PC-3 (cell line): ENCODE measurements at regions not wholly inside any gene's neighbourhood (a gene's known extent, or its start where the extent isn't known, plus 50 kb on each side); places are given as distances from the start of the nearest gene placed in this dataset.

Source experiments
- ATAC-seq: fragments of 200-7000 bp; cut with Tn5 transposase; 2 replicates; pipeline ENCODE4 v1.9.1; 2020; ENCODE audit warnings: mild to moderate bottlenecking, moderate library complexity
- BruUV-seq: library from RNA; stranded (reverse); fragments of 400-500 nt; replicated peaks from 2 replicates; lab custom pipeline; 2021; lab: Mats Ljungman, UMichigan
- CTCF ChIA-PET: fragments of 300-600 bp; sonication (Branson Sonifier 250); formaldehyde crosslinking; loops from one replicate; lab custom pipeline; 2022; ENCODE audit warnings: antibody characterized with exemption; lab: Charles Lee
- POLR2A ChIA-PET: fragments of 300-600 bp; sonication (Branson Sonifier 250); formaldehyde crosslinking; loops from one replicate; lab custom pipeline; 2022; ENCODE audit warnings: antibody characterized with exemption; ENCODE audit not compliant: unreplicated experiment; lab: Charles Lee
- DNase-seq: peaks from one replicate; pipeline ENCODE4 v3.0.0-alpha.2; 2015
- H2AFZ ChIP-seq: fragments of 300-600 bp; sonication (generic); 2 replicates; pipeline ENCODE4 v1.6.0; 2016; ENCODE audit warnings: antibody characterized with exemption, low read length
- H3F3A ChIP-seq: fragments of 300-600 bp; sonication (generic); one replicate; pipeline ENCODE4 v1.6.0; 2017; ENCODE audit warnings: antibody characterized with exemption, low read length, control low read depth, mild to moderate bottlenecking; ENCODE audit not compliant: unreplicated experiment
- H3K27ac ChIP-seq: fragments of 300-600 bp; sonication (generic); 2 replicates; pipeline ENCODE4 v1.5.1; 2016; ENCODE audit warnings: mild to moderate bottlenecking, low read length
- H3K27me3 ChIP-seq: fragments of 300-600 bp; sonication (generic); 2 replicates; pipeline ENCODE4 v1.6.1; 2016; ENCODE audit warnings: low read length, mixed read lengths
- H3K36me3 ChIP-seq: fragments of 300-600 bp; sonication (generic); 2 replicates; pipeline ENCODE4 v1.6.1; 2016; ENCODE audit warnings: low read depth, mixed run types, low read length, mixed read lengths
- H3K4me1 ChIP-seq: fragments of 300-600 bp; sonication (generic); 2 replicates; pipeline ENCODE4 v1.5.1; 2016; ENCODE audit warnings: low read length; ENCODE audit not compliant: insufficient read depth
- H3K4me2 ChIP-seq: fragments of 300-600 bp; sonication (generic); 2 replicates; pipeline ENCODE4 v1.6.0; 2016; ENCODE audit warnings: low read length
- H3K4me3 ChIP-seq: fragments of 300-600 bp; sonication (generic); 2 replicates; pipeline ENCODE4 v1.5.1; 2016; ENCODE audit warnings: mild to moderate bottlenecking, low read length, mixed read lengths
- H3K79me2 ChIP-seq: fragments of 300-600 bp; sonication (generic); 2 replicates; pipeline ENCODE4 v1.6.1; 2017; ENCODE audit warnings: low read length, mixed read lengths
- H3K9ac ChIP-seq: fragments of 300-600 bp; sonication (generic); 2 replicates; pipeline ENCODE4 v1.6.0; 2016; ENCODE audit warnings: mild to moderate bottlenecking, low read length
- H3K9me2 ChIP-seq: fragments of 300-600 bp; sonication (generic); replicated peaks from 2 replicates; pipeline ENCODE4 v1.6.1; 2016; ENCODE audit warnings: mixed run types, low read length, mixed read lengths
- H3K9me3 ChIP-seq: fragments of 300-600 bp; sonication (generic); 2 replicates; pipeline ENCODE4 v1.6.1; 2016; ENCODE audit warnings: low read length, mixed read lengths
- H4K20me1 ChIP-seq: fragments of 300-600 bp; sonication (generic); 2 replicates; pipeline ENCODE4 v1.6.1; 2016; ENCODE audit warnings: low read length, mixed read lengths
- EZH2 ChIP-seq: fragments of 300-600 bp; sonication (generic); IDR thresholded peaks from one replicate; pipeline ENCODE4 v1.6.1; 2017; ENCODE audit warnings: antibody characterized with exemption, mild to moderate bottlenecking, low read length; ENCODE audit not compliant: unreplicated experiment
- EZH2phosphoT487 ChIP-seq: fragments of 300-600 bp; sonication (generic); IDR thresholded peaks from 2 replicates; pipeline ENCODE4 v1.6.1; 2018; ENCODE audit warnings: mild to moderate bottlenecking, antibody characterized with exemption, low read length, borderline replicate concordance
- intact Hi-C: fragments of 100-400 bp; cut with micrococcal nuclease; formaldehyde crosslinking; loops from 2 replicates; pipeline ENCODE4 v1.9.0; 2023
- TF ChIP-seq, protein P1 (sequence below): fragments of 300-600 bp; sonication (generic); conservative IDR thresholded peaks from 2 replicates; pipeline ENCODE4 v1.5.1; 2017; ENCODE audit warnings: antibody characterized with exemption, low read depth, mild to moderate bottlenecking, low read length

DNA sequence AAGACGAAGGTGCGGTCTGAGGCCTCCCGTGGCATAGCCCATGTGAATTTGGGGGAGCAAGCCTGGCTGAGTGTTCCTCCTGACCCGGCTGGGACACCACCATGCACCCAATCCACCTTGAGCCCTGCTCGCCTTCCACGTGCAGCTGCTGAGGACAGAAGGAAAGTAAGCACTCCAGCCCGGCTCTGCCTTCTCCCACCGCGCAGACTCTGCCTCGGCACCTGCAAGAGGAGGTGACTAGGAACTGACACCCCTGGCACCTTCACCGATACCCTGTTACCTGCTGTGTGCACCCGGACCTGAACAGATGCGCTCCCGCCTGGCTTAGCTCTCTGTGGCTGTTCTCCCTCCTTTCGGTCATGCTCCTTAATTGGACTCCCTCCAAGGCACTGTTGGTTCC lies 57.0 kb upstream of the OPN4 start:
- ChIA-PET POLR2A (no interaction called here), CTCF (interaction anchor here (0.6 kb wide), 1 partner anchor 473 kb away, joined by 3 read pairs; no protein-coding TSS in a partner anchor)
- Histone ChIP-seq H3K4me2 (no peak overlapping the region), H3K9me2 (no peaks in the 10 kb centered on the region), H3K9me3 (no peaks in the 10 kb centered on the region), H2AFZ (no peak overlapping the region), H3K27ac (no peak overlapping the region), H3F3A (no peaks in the 10 kb centered on the region), H3K9ac (no peak overlapping the region), H4K20me1 (no peaks in the 10 kb centered on the region), H3K4me1 (peaks cover 7% of the 10 kb centered on the region), H3K27me3 (no peaks in the 10 kb centered on the region), H3K4me3 (no peak overlapping the region), H3K36me3 (no peaks in the 10 kb centered on the region), H3K79me2 (no peaks in the 10 kb centered on the region)
- DNase-seq (no peak), ATAC-seq (no peak)
- no peak for TF ChIP-seq EZH2
- no TSS peak for BruUV-seq
- intact Hi-C loops: loop anchor here (10.0 kb wide), 1 partner anchor 87 kb away; no protein-coding TSS in a partner anchor

DNA sequence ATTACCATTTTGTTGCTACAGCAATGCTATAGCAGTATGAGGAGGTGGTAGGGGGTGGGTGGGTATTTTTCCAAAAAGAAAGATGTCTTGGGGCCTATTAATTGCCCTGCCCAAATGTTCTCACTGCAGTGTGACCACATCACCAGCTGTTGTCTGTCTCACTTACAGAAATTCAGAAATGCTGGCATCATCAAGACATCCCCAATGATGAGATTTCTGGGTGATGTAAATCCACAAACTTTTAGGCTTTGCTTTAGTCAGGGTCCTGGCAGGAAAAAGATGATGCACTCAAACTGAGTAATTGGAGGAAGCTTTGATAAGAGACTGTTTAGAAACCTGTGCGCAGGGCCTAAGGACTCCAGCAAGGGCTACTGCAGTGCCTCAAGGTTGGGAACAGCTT lies 56.2 kb upstream of the OPN4 start:
- intact Hi-C loops: loop anchor here (10.0 kb wide), 1 partner anchor 87 kb away; no protein-coding TSS in a partner anchor
- Histone ChIP-seq H3K4me3 (no peak overlapping the region), H3K9me2 (no peaks in the 10 kb centered on the region), H3F3A (no peaks in the 10 kb centered on the region), H3K79me2 (no peaks in the 10 kb centered on the region), H3K9ac (no peak overlapping the region), H4K20me1 (no peaks in the 10 kb centered on the region), H3K27ac (no peak overlapping the region), H3K9me3 (no peaks in the 10 kb centered on the region), H3K27me3 (no peaks in the 10 kb centered on the region), H3K36me3 (no peaks in the 10 kb centered on the region), H3K4me1 (no peaks in the 10 kb centered on the region), H3K4me2 (no peak overlapping the region), H2AFZ (no peak overlapping the region)
- ChIA-PET CTCF (no interaction called here), POLR2A (no interaction called here)
- no peak for DNase-seq
- no peak for ATAC-seq
- TF ChIP-seq, protein P1, sequence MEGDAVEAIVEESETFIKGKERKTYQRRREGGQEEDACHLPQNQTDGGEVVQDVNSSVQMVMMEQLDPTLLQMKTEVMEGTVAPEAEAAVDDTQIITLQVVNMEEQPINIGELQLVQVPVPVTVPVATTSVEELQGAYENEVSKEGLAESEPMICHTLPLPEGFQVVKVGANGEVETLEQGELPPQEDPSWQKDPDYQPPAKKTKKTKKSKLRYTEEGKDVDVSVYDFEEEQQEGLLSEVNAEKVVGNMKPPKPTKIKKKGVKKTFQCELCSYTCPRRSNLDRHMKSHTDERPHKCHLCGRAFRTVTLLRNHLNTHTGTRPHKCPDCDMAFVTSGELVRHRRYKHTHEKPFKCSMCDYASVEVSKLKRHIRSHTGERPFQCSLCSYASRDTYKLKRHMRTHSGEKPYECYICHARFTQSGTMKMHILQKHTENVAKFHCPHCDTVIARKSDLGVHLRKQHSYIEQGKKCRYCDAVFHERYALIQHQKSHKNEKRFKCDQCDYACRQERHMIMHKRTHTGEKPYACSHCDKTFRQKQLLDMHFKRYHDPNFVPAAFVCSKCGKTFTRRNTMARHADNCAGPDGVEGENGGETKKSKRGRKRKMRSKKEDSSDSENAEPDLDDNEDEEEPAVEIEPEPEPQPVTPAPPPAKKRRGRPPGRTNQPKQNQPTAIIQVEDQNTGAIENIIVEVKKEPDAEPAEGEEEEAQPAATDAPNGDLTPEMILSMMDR: no peak
- TF ChIP-seq EZH2 (no peak), EZH2phosphoT487 (no peak)
- no TSS peak for BruUV-seq

DNA sequence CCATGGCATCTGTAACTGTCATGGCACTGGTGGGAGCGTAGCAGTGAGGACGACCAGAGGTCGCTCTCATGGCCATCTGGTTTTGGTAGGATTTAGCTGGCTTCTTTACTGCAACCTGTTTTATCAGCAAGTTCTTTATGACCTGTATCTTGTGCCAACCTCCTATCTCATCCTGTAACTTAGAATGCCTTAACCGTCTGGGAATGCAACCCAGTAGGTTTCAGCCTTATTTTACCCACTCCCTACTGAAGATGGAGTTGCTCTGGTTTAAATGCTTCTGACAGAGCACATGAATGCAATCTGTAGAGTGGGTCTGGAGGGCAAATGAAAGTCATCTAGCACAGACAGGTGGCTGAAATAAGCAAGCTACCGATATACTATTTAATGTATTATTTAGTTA lies 55.3 kb upstream of the OPN4 start:
- no peaks in the 10 kb centered on the region for H3K4me1 ChIP-seq
- H3K27ac ChIP-seq: no peak overlapping the region
- H3K9ac ChIP-seq: no peak overlapping the region
- no peak overlapping the region for H2AFZ ChIP-seq
- intact Hi-C loops: loop anchor here (10.0 kb wide), 1 partner anchor 86 kb away; no protein-coding TSS in a partner anchor
- no peak for ATAC-seq
- H3K9me2 ChIP-seq: no peaks in the 10 kb centered on the region
- H3K79me2 ChIP-seq: no peaks in the 10 kb centered on the region
- BruUV-seq: no TSS peak
- CTCF ChIA-PET: no interaction called here
- no peaks in the 10 kb centered on the region for H3K27me3 ChIP-seq
- no peak for DNase-seq
- POLR2A ChIA-PET: no interaction called here
- H3K36me3 ChIP-seq: no peaks in the 10 kb centered on the region
- H3K4me2 ChIP-seq: no peak overlapping the region
- H4K20me1 ChIP-seq: no peaks in the 10 kb centered on the region
- no peak overlapping the region for H3K4me3 ChIP-seq
- H3K9me3 ChIP-seq: no peaks in the 10 kb centered on the region
- TF ChIP-seq, protein P1: no peak
- TF ChIP-seq EZH2 (no peak), EZH2phosphoT487 (no peak)
- no peaks in the 10 kb centered on the region for H3F3A ChIP-seq
